NCI-H1048 (cell line): ENCODE measurements at regions not wholly inside any gene's neighbourhood (a gene's known extent, or its start where the extent isn't known, plus 50 kb on each side); places are given as distances from the start of the nearest gene placed in this dataset.

ENCODE experiments used
- DNase-seq: peaks from one replicate; lab custom pipeline; 2025; lab: John Stamatoyannopoulos, UW

GRCh38 chr20:24334830-24335229, 134.6 kb upstream of the SYNDIG1 start:
- DNase-seq = no peak

- no peak for DNase-seq
Observed at GRCh38 chr20:24332956-24333355, 136.5 kb upstream of the SYNDIG1 start.

DNA sequence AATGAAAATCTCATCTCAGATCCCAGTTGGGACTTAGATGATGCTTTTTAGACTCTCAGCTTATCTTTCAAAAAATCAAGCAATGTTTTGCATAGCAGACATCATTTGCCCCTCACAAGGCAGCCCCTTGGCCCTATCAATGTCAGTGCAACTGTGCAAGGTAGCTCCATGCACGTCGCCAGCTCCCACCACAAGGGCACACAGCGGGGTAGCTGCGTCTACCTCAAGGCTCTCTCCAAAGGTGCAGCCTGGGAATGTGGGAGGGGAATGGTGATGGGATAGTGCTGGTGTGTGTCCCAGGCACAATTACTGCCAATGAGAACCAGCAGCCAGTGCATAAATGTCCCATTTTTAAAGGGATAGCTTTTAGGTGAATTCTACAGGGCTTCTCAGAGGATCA, 137.5 kb upstream of the SYNDIG1 start:
- no peak for DNase-seq

GRCh38 chr20:24328901-24329300, 140.5 kb upstream of the SYNDIG1 start:
- DNase-seq = no peak

GRCh38 chr20:24321973-24322372, 147.5 kb upstream of the SYNDIG1 start:
- no peak for DNase-seq

DNA sequence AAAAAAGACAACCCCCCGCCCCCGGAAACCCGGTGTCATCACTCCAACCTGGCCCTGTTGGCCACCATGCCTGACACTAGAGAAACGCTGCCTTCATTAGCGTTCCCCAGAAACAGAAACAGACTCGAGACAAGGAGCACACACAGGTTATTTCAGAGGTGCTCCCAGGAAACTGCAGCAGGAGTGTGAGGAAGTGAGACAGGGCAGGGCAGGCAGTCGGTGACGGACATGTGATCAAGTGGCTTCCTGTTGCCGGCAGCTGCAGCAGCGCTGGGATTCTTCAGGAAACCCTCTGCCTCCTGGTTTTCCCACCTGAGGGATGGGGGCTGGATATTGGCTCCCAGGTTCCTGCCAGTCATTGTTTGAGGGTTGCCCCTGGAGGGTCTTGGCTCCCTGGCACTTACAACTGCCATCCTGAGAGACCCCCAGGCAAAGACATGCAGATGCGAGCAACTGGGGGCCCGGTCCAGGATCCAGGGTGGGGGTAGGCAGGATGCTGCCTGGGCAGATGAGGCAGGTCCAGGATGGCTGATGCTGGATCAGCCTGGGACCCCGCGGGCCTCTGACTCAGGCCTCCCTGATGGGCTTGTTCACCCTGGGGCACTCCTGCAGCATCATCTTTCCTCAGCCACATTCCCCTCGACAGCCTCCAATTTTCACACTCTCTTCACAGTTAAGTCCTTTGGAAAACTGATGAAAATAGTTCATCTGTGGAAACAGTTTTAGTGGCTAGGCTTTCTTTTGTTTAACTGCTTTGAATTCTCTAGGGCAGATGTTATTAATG, 150.7 kb upstream of the SYNDIG1 start:
- no peak for DNase-seq

DNA sequence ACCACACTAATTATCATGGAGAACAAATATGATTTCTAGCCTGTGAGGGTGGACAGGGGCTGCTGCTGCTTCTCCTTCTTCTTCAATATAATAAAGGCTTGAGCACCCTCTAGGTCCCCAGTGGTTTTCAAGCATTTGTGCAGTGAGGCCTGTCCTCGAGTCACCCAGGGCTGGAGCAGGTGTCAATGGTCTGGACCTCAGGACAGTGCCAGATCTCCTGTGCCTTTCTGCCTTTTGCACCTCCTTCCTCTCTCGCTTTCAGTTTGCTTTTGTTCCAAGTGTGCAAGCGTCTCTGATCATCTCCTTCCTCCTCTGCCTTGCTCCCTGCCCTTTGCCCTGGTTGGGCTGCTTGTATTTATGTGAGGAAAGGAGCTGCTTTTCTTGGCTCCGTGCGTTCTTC, 152.2 kb upstream of the SYNDIG1 start:
- DNase-seq = no peak

DNA sequence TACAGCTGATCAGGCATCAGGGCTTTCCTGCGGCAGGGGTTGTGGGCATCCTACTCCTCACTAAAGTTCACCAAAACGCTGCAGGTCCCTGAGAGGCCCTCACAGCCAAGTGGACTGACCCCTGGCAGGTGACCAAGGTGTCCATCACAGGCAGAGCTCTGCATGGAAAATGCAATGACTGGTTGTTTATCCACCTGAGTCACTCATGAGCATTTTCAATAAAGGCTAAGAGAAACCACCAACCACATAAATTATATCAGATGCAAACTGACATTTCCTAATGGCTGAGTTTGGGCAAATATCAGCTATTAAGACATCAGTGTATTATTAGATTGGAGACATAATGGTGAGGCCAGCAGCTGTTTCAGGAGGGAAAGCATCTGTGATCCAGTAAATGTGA, 152.7 kb upstream of the SYNDIG1 start:
- no peak for DNase-seq

DNA sequence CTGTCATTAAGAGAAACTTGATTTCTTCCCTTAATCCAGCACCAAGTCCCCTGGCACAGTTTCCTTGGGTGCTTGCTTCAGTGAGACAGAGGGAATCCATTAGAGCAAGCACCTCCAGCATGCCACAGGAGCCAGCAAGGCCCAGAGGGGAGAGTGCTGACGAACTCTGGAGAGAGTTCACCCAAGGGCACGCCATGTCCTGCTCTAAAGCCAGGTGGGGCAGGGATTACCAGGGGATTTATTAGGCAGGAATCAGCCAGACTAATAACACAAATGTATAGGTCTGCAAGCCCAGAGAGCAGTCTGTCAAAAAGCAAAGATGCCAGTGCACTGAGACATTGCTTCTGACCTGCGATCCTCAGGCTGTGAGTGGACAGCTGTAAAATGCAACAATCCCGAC, 155.4 kb upstream of the SYNDIG1 start:
- DNase-seq = no peak

DNA sequence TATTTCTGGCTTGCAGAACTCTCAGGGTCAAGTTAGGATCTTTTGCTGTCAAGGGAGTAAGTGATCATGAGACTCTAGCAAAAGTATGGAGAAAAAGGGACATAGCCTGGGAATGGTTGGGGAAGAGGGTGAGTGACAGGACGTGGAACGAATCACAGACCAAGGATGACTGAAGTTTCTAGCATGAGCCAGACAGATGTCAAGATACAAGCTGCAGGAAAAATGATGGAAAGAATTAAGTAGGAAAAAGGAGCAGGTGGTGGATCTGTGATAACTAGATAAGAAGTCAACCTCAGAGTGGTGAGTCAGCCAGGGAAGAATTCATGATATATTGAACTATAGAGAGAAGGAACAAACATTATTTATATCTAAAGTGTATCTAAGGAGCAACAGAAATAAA, 159.8 kb upstream of the SYNDIG1 start:
- DNase-seq = no peak

- DNase-seq = no peak
Observed at GRCh38 chr20:24305371-24305770, 164.1 kb upstream of the SYNDIG1 start.

- DNase-seq = no peak
Observed at GRCh38 chr20:24304291-24304690, 165.1 kb upstream of the SYNDIG1 start.

DNA sequence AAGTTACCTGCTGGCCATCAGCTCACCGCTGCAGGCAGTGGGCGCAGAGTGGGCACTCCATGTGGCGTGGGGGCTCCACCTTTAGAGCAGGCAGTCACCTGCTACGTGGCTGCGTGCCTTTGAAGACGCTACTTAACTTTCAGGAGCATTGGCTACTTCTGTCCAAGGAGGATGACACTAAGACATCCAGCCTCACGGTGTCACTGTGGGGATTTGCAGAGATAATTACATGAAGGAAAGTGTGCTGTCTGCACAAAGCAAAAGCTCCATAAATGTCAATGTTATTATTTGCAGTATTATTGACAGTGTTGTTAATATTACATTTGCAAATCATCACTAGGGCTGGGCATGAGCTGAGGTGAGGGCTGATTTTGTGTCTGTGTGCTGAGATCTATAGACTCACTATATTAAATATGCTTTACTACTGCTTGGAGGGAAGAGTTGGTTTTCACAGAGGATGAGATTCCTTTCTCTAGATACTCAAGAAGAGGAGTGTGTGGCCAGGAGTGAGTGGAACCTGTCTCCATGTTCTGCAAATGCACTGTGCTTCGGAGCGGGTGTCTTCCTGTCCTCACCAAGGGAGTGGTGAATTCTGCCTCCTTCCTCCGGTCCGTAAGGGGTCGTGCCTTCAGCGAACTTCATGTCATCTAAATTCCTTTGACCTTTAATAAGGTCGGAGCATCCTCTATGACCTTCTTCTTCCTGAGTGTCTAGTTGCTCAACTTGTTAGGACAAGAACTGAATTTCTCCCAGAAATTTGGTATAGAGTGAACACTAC, 165.8 kb upstream of the SYNDIG1 start:
- no peak for DNase-seq

DNA sequence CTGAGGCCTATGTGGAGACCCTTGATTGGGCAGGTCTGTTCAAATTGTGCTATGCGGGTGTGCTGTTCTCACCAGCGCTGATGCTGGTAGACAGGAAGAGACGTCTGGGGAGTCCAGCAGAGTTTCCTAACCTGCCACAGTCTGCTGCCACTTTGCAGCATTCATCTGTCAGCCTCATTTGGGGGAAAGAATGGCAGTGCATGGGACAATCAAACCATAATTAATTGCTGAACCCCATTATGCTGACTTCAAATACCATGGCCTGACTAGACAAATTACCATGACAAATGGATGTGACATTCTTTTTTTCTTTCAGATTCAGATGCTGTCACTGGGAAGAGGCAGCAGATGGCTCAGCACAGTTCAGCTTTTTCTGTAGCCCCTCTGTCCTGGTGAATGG, 171.4 kb upstream of the SYNDIG1 start:
- no peak for DNase-seq

GRCh38 chr20:24296477-24297261, 172.8 kb upstream of the SYNDIG1 start:
- DNase-seq = no peak

DNA sequence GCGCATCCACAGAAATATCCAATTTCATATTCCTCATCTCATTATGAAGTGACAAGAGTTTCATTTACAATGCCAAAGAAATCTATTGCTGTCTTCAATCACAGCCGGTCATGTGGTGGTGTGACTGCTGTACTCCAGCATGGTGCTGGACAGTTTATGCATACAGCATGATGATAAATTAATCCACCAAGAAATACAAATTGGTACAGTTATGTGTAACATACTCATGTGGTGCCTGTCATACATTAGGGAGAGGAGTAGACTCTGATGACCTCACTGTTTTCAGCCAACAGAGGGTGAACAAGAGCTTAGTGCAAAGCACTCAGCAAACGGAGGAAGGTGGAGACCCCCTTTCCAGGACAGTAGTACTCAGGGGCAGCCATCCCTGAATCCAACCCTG, 178.4 kb upstream of the SYNDIG1 start:
- DNase-seq = no peak

DNA sequence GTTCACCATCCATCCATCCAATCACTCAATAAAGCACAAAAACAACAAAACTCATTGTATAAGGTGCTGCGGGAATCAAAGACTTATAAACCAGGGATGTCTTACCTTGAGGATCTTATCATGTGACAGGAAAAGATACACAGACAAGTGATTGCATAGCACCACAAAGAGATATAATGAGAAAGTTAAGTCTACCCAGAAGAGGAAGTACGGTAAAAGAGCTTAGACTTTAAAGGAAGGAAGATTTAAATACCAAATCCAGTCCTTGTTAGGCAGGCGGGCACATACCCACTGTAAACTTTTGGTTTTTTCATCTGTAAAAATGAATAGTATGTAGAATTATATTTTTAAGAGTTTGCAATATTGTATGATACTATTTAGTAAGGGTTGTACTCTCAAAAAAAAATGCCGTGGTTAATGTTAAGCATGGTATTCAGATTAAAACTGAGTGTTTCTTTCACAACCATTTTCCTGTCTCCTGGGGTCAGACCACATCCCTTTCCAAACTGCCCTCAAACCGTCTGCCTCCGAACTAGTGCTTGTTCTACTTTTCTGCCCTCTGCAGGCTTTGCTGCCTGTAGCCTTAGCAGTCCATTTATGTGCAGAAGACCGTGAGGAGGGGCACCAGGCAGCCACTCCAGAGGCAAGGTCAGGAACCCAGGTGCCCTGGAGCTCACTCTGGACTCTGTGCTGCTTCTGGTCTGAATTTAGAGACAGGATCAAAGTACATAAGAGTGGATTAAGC, 179.5 kb upstream of the SYNDIG1 start:
- DNase-seq = no peak

- peak; percentile 5 for DNase-seq
Observed at GRCh38 chr20:24283186-24283585, 186.2 kb upstream of the SYNDIG1 start.

DNA sequence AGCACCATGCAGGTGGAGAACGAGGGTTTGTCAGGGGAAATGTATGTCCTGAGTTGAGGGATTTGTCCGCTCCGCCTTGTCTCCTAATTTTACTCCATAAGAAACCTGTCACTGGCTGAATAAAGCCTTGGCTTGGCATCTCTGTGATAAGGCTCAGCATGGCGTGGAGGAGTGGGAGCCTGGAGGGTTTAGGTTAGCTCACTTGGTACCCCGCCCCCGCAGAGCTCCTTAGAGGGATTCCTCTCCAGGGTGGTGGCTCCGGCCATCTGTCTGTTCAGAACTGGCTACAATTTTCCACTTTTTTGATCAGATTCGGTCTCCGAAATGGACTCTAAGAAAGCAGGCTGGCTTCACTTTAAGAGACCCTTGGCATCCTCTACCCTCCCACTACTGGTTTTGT, 192.2 kb upstream of the SYNDIG1 start:
- no peak for DNase-seq

GRCh38 chr20:24275946-24276705, 193.3 kb upstream of the SYNDIG1 start:
- no peak for DNase-seq

- no peak for DNase-seq
Observed at GRCh38 chr20:24273251-24273650, 196.2 kb upstream of the SYNDIG1 start.
